Endothelial cell of umbilical vein (primary cell): ENCODE measurements at regions not wholly inside any gene's neighbourhood (a gene's known extent, or its start where the extent isn't known, plus 50 kb on each side); places are given as distances from the start of the nearest gene placed in this dataset.

Experiments used
- BruUV-seq: library from RNA; stranded (reverse); fragments of 400-500 nt; replicated peaks from 2 replicates; lab custom pipeline; 2021; lab: Mats Ljungman, UMichigan
- CTCF ChIA-PET: fragments of 300-600, 350-600 bp; sonication (Branson Sonifier 250); formaldehyde crosslinking; loops from one replicate; lab custom pipeline; 2021; ENCODE audit warnings: antibody characterized with exemption, inconsistent platforms; lab: Charles Lee
- POLR2A ChIA-PET: fragments of 300-600, 350-600 bp; sonication (Branson Sonifier 250); formaldehyde crosslinking; loops from one replicate; lab custom pipeline; 2021; ENCODE audit warnings: antibody characterized with exemption, inconsistent platforms; lab: Charles Lee
- DNase-seq: peaks from one replicate; pipeline ENCODE4 v3.0.0-alpha.2; 2011; ENCODE audit warnings: low read depth, low spot score
- FAIRE-seq: peaks from 2 replicates; lab custom pipeline; 2011; peaks lifted over from hg19 to GRCh38; lab: Jason Lieb, UNC
- H2AFZ ChIP-seq: 2 replicates; pipeline ENCODE4 v1.6.0; 2012; ENCODE audit warnings: low read depth, low read length, control low read depth, inconsistent platforms
- H3K27ac ChIP-seq: 2 replicates; pipeline ENCODE4 v1.5.1; 2011; ENCODE audit warnings: low read depth, mild to moderate bottlenecking, control low read depth, low read length, moderate library complexity; ENCODE audit not compliant: insufficient read depth
- H3K27me3 ChIP-seq, 2 experiments: 2 replicates each; pipeline versions ENCODE4 v1.6.0 to v1.6.1; 2011; ENCODE audit warnings: low read length in 2 of 2, mixed read lengths in 1 of 2; ENCODE audit not compliant: control insufficient read depth in 2 of 2, insufficient read depth in 2 of 2
- H3K36me3 ChIP-seq, 2 experiments: 2 replicates in 1 of 2; 3 replicates in 1 of 2; pipeline ENCODE4 v1.5.1; 2011; ENCODE audit warnings: low read length in 2 of 2, mild to moderate bottlenecking in 1 of 2, moderate library complexity in 1 of 2; ENCODE audit not compliant: control insufficient read depth in 2 of 2, insufficient read depth in 2 of 2; ENCODE audit errors: extremely low read depth in 1 of 2
- H3K4me1 ChIP-seq: 3 replicates; pipeline ENCODE4 v1.5.1; 2011; ENCODE audit warnings: mild to moderate bottlenecking, low read length; ENCODE audit not compliant: control insufficient read depth, insufficient read depth; ENCODE audit errors: extremely low read depth
- H3K4me2 ChIP-seq: 2 replicates; pipeline ENCODE4 v1.6.1; 2011; ENCODE audit warnings: low read length, control low read depth, mixed read lengths; ENCODE audit not compliant: insufficient read depth
- H3K4me3 ChIP-seq, 3 experiments: fragments of 200-600 bp in 1 of 3; sonication (generic), shearing (Covaris generic) in 1 of 3; replicated peaks in 1 of 3; 2 replicates each; pipeline ENCODE4 v1.5.1; 2011 to 2016; ENCODE audit warnings: control low read depth in 3 of 3, low read length in 3 of 3, mild to moderate bottlenecking in 2 of 3, inconsistent platforms in 1 of 3, low read depth in 1 of 3, moderate library complexity in 1 of 3; ENCODE audit not compliant: insufficient read depth in 1 of 3
- H3K79me2 ChIP-seq: 2 replicates; pipeline ENCODE4 v1.6.0; 2012; ENCODE audit warnings: low read length, inconsistent platforms; ENCODE audit not compliant: control insufficient read depth, insufficient read depth
- H3K9ac ChIP-seq: replicated peaks from 2 replicates; pipeline ENCODE3; 2011; ENCODE audit warnings: low read length, control low read depth; ENCODE audit not compliant: insufficient read depth; ENCODE audit errors: extremely low read depth
- H3K9me1 ChIP-seq: replicated peaks from 3 replicates; pipeline ENCODE4 v1.6.0; 2011; ENCODE audit warnings: mild to moderate bottlenecking, low read length; ENCODE audit not compliant: control insufficient read depth, insufficient read depth; ENCODE audit errors: extremely low read depth
- H3K9me3 ChIP-seq: replicated peaks from 2 replicates; pipeline ENCODE4 v1.5.1; 2012; ENCODE audit warnings: low read length, inconsistent platforms; ENCODE audit not compliant: control insufficient read depth, insufficient read depth
- H4K20me1 ChIP-seq: replicated peaks from 2 replicates; pipeline ENCODE3; 2011; ENCODE audit warnings: mild to moderate bottlenecking, low read length; ENCODE audit not compliant: control insufficient read depth, insufficient read depth; ENCODE audit errors: extremely low read depth
- EZH2 ChIP-seq: IDR thresholded peaks from 2 replicates; pipeline ENCODE4 v1.6.1; 2012; ENCODE audit warnings: borderline replicate concordance, low read depth, mild to moderate bottlenecking, moderate library complexity, low read length, inconsistent platforms; ENCODE audit not compliant: severe bottlenecking
- FOS ChIP-seq: IDR thresholded peaks from 2 replicates; pipeline ENCODE4 v1.6.1; 2011; ENCODE audit warnings: mild to moderate bottlenecking, low read length, moderate library complexity, borderline replicate concordance; ENCODE audit not compliant: insufficient read depth
- GATA2 ChIP-seq: IDR thresholded peaks from 2 replicates; pipeline ENCODE4 v1.7.0; 2011; ENCODE audit warnings: low read depth, mild to moderate bottlenecking, moderate library complexity, mixed read lengths, low read length; ENCODE audit not compliant: insufficient read length, insufficient read depth
- JUN ChIP-seq: IDR thresholded peaks from 2 replicates; pipeline ENCODE4 v1.6.1; 2011; ENCODE audit warnings: borderline replicate concordance, low read depth; ENCODE audit not compliant: insufficient read length, insufficient read depth
- MYC ChIP-seq: IDR thresholded peaks from one replicate; pipeline ENCODE4 v1.6.1; 2011; ENCODE audit warnings: mild to moderate bottlenecking, low read depth, low read length
- POLR2A ChIP-seq: IDR thresholded peaks from 2 replicates; pipeline ENCODE4 v1.6.1; 2012; ENCODE audit warnings: low read depth, mild to moderate bottlenecking, control low read depth, low read length
- POLR2AphosphoS5 ChIP-seq: IDR thresholded peaks from 2 replicates; pipeline ENCODE4 v1.6.1; 2012; ENCODE audit warnings: low read depth, mild to moderate bottlenecking, control low read depth, low read length, moderate library complexity; ENCODE audit not compliant: insufficient read depth
- dilution Hi-C: fragments of 300-500 bp; cut with MboI; formaldehyde crosslinking; loops from one replicate; pipeline ENCODE4 v1.15.0; 2019; ENCODE audit warnings: low sequenced_read_pairs; ENCODE audit not compliant: extremely low pct_ligation_motif_present
- intact Hi-C: fragments of 100-400 bp; cut with micrococcal nuclease; formaldehyde crosslinking; loops from one replicate; pipeline ENCODE4 v1.10.0; 2022
- TF ChIP-seq, protein P1 (sequence below), 2 donors: IDR thresholded peaks; 1 replicate in 1 of 2; 2 replicates in 1 of 2; pipeline ENCODE4 v1.5.1; 2011; ENCODE audit warnings: low read length in 2 of 2, mild to moderate bottlenecking in 2 of 2, moderate library complexity in 2 of 2, control low read depth in 1 of 2, inconsistent platforms in 1 of 2, low read depth in 1 of 2; ENCODE audit not compliant: insufficient read depth in 1 of 2; ENCODE audit errors: extremely low read depth in 1 of 2
- TF ChIP-seq, protein P2 (sequence below): IDR thresholded peaks from 2 replicates; pipeline ENCODE4 v1.6.1; 2011; ENCODE audit not compliant: insufficient read depth, insufficient read length

DNA sequence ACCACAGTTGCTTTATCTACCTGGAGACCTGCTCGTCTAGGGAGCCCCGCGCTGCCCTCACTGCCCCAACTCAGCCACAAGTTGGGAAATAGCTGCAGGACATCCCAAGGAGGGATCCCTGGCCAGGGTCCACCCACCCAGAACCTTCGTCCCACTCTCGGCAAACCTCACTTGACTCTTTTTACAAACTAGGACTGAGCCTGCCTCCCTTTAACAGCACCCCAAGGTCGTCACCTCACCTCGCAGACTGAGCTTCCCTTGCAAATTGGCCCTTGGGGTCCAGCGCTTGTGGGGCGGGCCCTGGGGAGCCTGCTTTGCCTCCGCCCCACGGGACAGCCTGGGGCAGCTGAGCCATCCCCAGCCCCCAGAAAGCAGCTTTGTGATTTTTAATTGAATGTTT, 1505.8 kb downstream of the TBC1D22A start:
- no peak for FAIRE-seq
- Histone ChIP-seq H3K9me1 (no peaks in the 10 kb centered on the region), H4K20me1 (no peaks in the 10 kb centered on the region), H3K79me2 (no peaks in the 10 kb centered on the region), H3K27ac (no peak overlapping the region), H3K9ac (no peak overlapping the region), H3K36me3 (no peaks in the 10 kb centered on the region), H3K4me1 (no peaks in the 10 kb centered on the region), H2AFZ (no peak overlapping the region), H3K27me3 (no peaks in the 10 kb centered on the region), H3K4me2 (no peak overlapping the region), H3K4me3 (no peak overlapping the region), H3K9me3 (peaks cover 7% of the 10 kb centered on the region)
- no peak for DNase-seq
- ChIA-PET CTCF (no interaction called here), POLR2A (no interaction called here)
- intact Hi-C loops (no loop called here), dilution Hi-C loops (no loop called here)
- no peak for TF ChIP-seq JUN
- TF ChIP-seq, protein P1, sequence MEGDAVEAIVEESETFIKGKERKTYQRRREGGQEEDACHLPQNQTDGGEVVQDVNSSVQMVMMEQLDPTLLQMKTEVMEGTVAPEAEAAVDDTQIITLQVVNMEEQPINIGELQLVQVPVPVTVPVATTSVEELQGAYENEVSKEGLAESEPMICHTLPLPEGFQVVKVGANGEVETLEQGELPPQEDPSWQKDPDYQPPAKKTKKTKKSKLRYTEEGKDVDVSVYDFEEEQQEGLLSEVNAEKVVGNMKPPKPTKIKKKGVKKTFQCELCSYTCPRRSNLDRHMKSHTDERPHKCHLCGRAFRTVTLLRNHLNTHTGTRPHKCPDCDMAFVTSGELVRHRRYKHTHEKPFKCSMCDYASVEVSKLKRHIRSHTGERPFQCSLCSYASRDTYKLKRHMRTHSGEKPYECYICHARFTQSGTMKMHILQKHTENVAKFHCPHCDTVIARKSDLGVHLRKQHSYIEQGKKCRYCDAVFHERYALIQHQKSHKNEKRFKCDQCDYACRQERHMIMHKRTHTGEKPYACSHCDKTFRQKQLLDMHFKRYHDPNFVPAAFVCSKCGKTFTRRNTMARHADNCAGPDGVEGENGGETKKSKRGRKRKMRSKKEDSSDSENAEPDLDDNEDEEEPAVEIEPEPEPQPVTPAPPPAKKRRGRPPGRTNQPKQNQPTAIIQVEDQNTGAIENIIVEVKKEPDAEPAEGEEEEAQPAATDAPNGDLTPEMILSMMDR (IDR thresholded peaks at IDR 0.05; ENCODE audit: extremely low read depth in 1 of 2, insufficient read depth in 1 of 2, low read depth in 1 of 2, low read length in 2 of 2), result no peak
- TF ChIP-seq GATA2, result no peak
- TF ChIP-seq, protein P2, sequence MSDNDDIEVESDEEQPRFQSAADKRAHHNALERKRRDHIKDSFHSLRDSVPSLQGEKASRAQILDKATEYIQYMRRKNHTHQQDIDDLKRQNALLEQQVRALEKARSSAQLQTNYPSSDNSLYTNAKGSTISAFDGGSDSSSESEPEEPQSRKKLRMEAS, result no peak
- no peak for TF ChIP-seq POLR2AphosphoS5
- TF ChIP-seq FOS, result no peak
- TF ChIP-seq POLR2A, result no peak
- TF ChIP-seq MYC, result no peak
- TF ChIP-seq EZH2, result no peak
- BruUV-seq, result no TSS peak
